ENCODE measurements at regions not wholly inside any gene's neighbourhood (a gene's known extent, or its start where the extent isn't known, plus 50 kb on each side); places are given as distances from the start of the nearest gene placed in this dataset.
"Not testable (repeated sequence)": the region's sequence is repeated elsewhere in the genome, so short reads cannot be mapped to it uniquely, and the experiment has no call there.

- H3K4me3 ChIP-seq (ENCODE audit: low read depth, low read length), result no peak overlapping the region
- TF ChIP-seq CTCF (IDR thresholded peaks at IDR 0.05; ENCODE audit: low read depth, low read length, missing control alignments), result no peak
- DNase-seq (ENCODE audit: low read depth), result no peak
These were observed 312.5 kb upstream of the DUSP10 start for GRCh38 chr1:222054416-222054815.

GRCh38 chr1:222053790-222054294 lies 312.0 kb upstream of the DUSP10 start:
- H3K4me3 ChIP-seq (ENCODE audit: low read depth, low read length), result no peak overlapping the region
- TF ChIP-seq CTCF (IDR thresholded peaks at IDR 0.05; ENCODE audit: low read depth, low read length, missing control alignments), result no peak
- DNase-seq (ENCODE audit: low read depth), result no peak

- not testable (repeated sequence) for DNase-seq (ENCODE audit: low read depth); H3K4me3 ChIP-seq (ENCODE audit: low read depth, low read length)
These were observed 309.4 kb upstream of the DUSP10 start for GRCh38 chr1:222051311-222051710.

GRCh38 chr1:222049661-222050060 lies 307.8 kb upstream of the DUSP10 start:
- not testable (repeated sequence) for DNase-seq (ENCODE audit: low read depth); H3K4me3 ChIP-seq (ENCODE audit: low read depth, low read length)

GRCh38 chr1:222049176-222049575 lies 307.3 kb upstream of the DUSP10 start:
- H3K4me3 ChIP-seq (ENCODE audit: low read depth, low read length), result no peak overlapping the region
- DNase-seq (ENCODE audit: low read depth), result no peak
- no peak for TF ChIP-seq CTCF (IDR thresholded peaks at IDR 0.05; ENCODE audit: low read depth, low read length, missing control alignments)

- TF ChIP-seq CTCF (IDR thresholded peaks at IDR 0.05; ENCODE audit: low read depth, low read length, missing control alignments), result no peak
- H3K4me3 ChIP-seq (ENCODE audit: low read depth, low read length), result no peak overlapping the region
- DNase-seq (ENCODE audit: low read depth), result peak; percentile 21
These were observed 306.3 kb upstream of the DUSP10 start for GRCh38 chr1:222048094-222048595.

- DNase-seq (ENCODE audit: low read depth), result no peak
These were observed 305.5 kb upstream of the DUSP10 start for GRCh38 chr1:222047366-222047765.

More at GRCh38 chr1:222047366-222047765, 305.5 kb upstream of the DUSP10 start:
- H3K4me3 ChIP-seq (ENCODE audit: low read depth, low read length), result no peak overlapping the region
- no peak for TF ChIP-seq CTCF (IDR thresholded peaks at IDR 0.05; ENCODE audit: low read depth, low read length, missing control alignments)

Measured in GM12864 (cell line).